Glomerular visceral epithelial cell (primary cell): ENCODE measurements at regions not wholly inside any gene's neighbourhood (a gene's known extent, or its start where the extent isn't known, plus 50 kb on each side); places are given as distances from the start of the nearest gene placed in this dataset.
"Not testable (repeated sequence)": the region's sequence is repeated elsewhere in the genome, so short reads cannot be mapped to it uniquely, and the experiment has no call there.

ENCODE experiments used
- DNase-seq: peaks from one replicate; pipeline ENCODE4 v3.0.0-alpha.2; 2016; ENCODE audit errors: extremely low spot score

DNA sequence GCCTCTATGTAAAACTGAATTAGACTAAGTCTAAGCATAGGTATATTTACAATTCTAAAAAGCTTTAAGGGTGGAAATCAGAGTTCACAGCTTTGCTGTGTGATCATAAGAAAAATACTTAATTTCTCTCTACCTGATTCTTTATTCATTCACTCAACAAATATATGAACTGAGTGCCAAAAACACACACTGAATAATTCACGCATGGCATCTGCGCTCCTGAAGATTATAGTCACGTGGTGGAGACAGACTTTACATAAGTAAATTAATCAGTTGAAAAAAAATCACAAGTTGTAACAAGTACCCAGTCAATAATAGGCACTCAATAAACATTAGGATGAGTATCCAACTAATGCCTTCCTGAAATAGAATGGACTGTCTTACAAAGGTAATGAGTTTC, 351.6 kb downstream of the METTL4 start:
- no peak for DNase-seq

DNA sequence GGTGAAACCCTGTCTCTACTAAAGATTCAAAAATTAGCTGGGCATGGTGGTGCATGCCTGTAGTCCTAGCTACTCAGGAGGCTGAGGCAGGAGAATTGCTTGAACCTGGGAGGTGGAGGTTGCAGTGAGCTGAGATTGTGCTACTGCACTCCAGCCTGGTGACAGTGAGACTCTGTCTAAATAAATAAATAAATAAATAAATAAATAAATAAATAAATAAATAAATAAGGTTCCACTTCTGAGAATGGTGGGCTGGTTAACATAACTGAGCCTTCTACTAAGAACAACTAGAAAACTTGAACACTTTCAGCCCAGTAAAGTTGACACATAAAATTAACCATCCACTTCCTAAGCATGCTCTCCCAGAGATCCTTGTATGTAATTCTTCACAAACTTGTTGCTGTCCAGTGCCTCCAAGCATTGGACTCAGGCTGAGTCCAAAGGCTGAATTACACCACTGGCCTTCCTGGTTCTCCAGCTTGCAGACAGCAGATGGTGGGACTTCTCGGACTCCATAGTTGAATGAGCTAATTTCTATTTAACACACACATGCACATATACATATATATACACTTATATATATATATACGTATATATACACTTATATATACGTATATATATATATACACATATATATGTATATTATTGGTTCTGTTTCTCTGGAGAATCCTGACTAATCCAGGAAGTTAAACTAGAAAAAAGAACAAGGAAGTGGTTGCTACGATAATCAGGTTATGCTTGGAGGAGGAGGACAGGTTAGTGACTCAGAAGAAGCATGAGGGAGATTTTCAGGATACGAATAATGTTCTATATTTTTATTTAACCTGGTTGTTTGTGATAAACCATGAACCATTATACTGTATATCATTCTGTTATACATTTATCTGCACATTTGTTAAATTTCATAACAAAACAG, 348.8 kb downstream of the METTL4 start:
- DNase-seq: peak; percentile 12

DNA sequence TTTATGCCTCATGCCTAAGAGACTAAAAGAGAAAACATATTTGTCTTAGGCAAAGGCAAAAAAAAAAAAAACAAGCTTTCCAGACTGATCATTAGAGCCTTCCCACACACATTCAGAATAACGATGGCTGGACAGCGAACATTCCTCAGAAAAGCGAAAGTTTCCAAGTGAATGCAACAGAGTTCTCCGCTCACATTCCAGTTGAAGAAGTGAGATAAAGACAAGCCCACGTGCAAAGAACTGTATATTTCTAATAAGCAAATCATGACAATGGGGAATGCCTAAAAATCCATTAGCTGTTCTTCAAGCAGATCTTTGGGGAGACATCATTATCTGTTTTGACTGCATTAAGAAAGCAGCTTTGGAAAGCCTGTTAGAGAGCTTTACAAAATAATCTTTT, 347.9 kb downstream of the METTL4 start:
- DNase-seq: no peak

DNA sequence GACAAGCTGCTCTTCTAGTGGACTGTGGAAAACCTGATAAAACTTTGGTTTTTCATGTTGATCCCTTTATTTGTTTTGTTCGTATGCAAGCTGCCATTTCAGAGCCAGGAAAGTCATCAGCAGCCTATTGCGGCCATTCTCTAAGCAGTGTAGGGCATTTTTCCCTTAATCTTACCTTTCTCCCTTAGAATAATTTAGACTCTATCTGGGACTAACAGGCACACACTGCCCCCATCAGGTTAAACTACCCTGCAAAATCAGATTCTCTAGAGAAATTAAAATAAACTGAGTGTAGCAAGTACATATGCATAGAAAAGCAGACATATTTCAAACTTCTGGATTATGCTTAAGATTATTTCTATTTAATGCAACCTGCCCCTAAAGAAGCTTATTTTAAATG, 347.5 kb downstream of the METTL4 start:
- no peak for DNase-seq

DNA sequence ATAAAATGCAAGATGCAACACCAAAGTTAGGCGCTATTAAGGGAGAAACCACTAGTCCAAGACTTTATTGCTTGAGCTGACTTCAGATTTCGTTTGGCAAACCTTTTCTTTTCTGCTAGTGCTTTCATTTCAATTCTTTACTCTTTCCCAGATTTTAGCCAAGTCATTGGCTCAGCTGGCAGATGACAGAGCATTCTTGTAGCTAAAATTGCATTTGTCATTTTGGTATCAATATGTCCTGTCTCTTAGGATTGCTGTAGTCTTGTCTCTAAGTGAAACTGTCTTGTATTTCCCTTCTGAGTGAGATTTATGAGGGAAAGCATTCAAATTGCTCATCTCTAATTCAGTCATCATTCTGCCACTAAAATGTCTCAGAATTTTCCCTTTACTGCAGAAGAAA, 335.1 kb downstream of the METTL4 start:
- no peak for DNase-seq

DNA sequence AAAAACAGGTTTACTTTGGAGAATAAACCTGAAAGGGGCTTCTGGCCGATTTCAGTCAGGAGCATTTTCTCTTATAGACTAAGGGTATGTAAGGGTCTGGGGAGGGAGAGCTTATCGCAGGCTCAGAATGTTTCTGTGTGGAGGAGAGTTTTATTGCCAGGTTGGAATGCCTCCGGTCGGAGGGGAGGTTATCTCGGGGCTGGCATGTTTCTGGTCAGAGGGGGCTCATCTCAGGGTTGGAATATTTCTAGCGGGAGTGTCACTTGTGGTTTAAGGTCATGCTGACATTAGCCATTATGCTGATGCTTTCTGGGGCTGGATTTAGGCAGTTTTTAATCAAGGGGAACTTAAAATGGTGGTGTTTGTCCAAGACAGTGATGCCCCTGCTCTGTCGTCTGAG, 333.6 kb downstream of the METTL4 start:
- DNase-seq: no peak

DNA sequence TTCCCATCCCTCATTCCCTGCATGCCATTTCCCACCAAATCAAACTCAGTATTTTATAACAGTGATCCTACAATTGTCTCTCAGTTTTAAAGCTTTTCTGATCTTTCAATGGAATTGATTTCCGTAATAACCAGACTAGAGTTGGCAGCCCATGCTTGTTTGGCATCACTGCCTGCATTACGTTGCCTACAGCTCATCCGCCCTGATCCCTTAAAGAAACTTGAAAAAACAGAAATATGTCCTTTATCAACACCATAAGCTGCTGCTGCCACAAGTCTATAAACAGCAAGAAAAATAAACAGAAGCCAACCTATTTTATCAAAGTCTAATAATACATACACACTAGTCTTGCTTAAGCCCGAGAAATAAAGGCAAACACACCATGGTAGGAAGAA, 331.0 kb downstream of the METTL4 start:
- DNase-seq: no peak

DNA sequence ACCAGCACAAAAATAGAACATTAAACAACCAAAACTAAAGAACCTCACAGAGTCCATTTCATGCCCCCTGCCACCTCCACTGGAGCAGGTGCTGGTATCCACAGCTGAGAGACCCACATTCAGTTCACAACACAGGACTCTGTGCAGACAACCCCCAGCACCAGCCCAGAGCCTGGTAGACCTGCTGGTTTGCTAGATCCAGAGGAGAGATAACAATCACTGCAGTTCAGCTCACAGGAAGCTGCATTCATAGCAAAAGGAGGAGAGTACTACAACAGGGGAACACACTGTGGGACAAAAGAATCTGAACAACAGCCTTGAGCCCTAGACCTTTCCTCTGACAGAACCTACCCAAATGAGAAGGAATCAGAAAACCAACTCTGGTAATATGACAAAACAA, 326.7 kb downstream of the METTL4 start:
- no peak for DNase-seq

DNA sequence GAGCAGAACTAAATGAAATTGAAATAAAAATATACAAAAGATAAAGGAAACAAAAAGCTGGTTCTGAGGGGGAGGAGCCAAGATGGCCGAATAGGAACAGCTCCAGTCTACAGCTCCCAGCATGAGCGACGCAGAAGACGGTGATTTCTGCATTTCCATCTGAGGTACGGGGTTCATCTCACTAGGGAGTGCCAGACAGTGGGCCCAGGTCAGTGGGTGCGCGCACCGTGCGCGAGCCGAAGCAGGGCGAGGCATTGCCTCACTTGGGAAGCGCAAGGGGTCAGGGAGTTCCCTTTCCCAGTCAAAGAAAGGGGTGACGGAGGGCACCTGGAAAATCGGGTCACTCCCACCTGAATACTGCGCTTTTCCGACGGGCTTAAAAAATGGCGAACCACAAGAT, 324.2 kb downstream of the METTL4 start:
- DNase-seq: not testable (repeated sequence)

DNA sequence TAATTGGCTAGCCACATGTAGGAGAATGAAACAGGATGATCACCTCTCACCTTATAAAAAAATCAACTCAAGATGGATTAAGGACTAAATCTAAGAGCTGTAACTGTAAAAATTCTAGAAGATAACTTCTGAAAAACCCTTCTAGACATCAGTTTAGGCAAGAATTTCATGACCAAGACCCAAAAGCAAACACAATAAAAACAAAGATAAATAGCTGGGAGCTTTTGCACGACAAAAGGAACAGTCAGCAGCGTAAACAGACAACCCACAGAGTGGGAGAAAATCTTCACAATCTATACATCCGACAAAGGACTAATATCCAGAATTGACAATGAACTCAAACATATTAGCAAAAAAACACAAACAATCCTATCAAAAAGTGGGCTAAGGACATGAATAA, 316.3 kb downstream of the METTL4 start:
- DNase-seq: no peak

DNA sequence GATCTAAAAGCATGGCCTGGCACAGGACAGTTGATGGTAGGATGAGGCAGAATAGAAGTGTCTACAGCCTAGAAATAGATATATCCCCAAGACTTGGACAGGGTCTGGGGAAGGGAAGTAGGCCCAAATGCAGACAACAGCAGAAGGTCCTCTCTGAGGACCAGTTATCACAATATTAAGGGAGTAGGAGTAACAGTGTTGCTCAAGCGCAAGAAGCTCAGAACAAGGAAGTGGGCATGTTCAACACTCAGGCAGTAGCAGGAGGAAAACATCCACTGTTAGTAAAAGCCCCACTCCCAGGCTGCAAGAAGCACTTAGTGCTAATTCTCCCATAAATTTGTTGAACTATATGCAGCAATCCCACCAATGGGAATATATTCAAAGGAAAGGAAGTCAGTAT, 314.7 kb downstream of the METTL4 start:
- DNase-seq: no peak

DNA sequence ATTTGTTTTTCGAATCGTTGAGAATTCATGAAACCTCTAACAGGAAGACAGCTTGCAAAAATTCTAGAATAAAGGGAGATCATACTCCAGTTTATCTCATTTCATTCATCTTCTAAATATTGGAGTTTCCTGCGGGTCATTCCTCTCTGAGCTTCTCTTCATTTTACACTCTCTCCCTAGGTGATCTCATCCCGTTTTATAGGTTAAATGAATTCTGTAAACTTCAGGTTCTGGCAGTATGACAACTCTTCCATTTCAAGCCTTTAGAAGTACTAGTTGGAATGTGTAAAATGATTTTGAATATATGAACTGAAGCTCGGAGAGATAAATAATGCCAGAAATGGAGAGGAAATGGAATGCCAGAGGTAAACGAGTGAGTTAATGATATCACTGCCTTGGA, 312.4 kb downstream of the METTL4 start:
- no peak for DNase-seq

DNA sequence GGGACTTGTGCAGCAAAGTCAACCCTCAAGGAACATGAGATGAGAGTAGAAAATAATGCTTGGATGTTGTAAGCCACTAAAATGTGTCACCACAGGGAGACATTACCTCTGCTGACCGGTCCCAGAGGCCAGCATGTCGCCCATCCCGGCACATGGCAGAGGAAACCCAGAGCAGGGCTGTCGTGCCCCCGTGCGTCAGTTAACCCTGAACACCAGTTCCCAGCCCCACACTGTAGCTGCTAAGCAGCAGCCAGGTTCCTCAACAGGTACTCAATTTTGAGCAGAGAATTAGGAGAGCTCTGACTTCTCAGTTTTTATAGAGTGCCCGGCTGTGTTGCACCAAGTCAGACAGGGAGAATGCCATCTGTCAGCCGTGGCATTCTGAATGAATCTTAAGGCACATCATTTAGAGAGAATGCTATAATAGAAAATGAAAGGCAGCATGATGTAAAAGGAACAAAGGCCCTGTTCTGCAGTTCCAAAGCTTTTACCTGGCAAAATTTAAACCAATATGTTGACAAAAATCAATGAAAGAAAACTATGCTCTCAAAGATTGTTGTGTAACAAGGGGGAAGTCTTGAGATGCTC, 307.9 kb downstream of the METTL4 start:
- DNase-seq: no peak

DNA sequence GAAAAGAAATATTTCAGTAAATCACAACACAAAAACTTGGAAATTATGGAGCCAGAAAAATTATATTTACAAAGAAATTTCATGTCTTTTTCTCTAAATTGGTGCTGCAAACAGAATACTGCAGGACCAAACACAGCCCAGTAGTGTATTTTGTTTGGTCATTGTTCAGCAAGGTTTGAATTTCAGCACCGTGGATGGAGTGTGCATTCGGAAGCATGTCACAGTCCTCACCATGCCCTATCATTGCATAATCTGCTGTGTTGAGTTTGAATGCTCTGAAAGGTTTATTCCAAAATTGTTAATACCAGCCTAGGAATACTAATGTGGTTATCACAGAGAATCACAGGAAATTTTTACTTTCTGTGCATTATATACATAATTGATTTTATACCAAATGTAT, 296.7 kb downstream of the METTL4 start:
- no peak for DNase-seq

DNA sequence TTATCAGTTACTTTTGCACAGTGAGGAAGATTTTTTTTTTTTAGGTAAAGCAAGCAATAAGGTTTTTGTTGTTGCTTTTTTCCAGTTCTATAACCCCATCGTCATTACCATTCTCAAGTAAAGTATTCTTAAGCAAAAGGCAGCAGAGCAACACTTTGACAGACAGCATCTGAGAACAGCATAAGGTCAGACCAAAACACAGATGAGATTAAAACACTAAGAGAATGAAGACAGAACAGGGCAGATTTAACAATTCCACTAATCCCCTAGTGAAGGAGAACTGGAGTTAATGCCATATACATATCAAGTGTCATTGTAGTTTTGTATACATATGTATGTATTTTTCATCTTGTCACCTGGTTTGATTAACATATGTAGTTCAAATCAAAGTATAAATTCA, 290.2 kb downstream of the METTL4 start:
- no peak for DNase-seq

DNA sequence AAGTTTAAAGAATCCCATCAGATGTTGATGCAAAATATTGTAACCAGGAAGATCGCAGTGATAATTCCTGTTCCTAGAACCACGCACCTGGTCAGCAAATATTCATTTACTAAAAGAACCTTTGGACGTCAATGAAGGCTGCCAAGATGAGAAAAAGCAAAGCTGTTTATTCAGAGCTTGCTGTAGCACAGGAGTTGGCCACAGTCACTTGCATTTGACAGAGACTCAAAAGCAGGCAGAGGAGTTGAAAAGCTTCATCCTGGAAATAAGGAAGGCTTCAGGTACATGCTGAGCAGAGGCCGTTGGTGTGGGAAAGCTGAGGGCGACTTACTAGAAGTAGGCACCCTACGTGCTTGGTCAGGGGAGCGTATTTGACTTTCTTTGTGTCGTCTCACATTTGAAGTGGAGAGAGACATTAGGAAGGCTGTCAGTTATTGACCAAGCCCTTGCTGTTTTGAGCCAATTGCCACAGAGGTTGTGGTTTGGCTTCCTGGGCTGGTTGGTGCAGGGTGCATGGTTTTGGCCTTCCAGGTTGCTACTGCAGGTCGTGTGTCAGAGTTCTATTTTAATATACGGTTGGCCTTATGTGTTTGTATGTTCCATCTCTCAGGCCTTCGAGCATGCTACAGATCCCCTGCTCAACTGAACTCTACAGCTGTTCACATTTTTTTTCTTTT, 289.6 kb downstream of the METTL4 start:
- no peak for DNase-seq

DNA sequence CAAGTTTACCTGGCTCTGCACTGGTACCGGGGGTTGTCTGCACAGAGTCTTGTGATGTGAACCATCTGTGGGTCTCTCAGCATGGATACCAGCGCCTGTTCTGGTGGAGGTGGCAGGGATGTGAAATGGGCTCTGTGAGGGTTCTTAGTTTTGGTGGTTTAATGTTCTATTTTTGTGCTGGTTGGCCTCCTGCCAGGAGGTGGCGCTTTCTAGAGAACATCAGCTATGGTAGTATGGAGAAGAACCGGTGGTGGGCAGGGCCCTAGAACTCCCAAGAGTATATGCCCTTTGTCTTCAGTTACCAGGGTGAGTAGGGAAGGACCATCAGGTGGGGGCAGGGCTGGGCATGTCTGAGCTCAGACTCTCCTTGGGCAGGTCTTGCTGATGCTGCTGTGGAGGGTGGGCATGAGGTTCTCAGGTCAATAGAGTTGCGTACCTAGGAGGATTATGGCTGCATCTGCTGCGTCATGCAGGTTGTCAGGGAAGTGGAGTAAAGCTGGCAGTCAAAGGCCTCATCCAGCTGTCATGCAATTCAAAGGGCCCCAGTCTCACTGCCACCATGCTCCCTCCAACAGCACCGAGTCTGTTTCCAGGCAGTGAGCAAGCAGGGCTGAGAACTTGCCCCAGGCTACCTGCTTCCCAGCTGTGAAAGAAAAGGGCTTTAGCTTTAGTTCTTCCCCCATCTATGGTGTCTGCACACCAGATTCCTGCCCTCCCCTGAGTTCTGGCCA, 278.0 kb downstream of the METTL4 start:
- no peak for DNase-seq

DNA sequence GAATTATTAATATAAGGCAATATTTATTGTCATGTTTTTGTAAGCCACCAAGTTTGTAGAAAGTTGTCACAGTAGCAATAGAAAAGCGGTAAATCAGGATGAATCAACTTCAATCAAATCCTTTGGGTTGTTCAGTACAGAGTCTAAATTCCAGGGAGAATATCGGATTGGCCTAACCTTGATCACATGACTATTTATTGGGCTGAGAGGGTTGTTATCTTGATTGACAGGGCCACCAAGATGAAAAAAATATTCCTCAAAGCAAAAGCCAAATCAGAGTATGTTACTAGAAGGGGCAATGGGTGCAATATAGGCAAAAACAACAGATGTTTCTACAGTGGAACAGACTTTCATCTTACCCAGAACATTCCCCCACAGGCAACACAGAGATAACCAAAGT, 270.0 kb downstream of the METTL4 start:
- no peak for DNase-seq

DNA sequence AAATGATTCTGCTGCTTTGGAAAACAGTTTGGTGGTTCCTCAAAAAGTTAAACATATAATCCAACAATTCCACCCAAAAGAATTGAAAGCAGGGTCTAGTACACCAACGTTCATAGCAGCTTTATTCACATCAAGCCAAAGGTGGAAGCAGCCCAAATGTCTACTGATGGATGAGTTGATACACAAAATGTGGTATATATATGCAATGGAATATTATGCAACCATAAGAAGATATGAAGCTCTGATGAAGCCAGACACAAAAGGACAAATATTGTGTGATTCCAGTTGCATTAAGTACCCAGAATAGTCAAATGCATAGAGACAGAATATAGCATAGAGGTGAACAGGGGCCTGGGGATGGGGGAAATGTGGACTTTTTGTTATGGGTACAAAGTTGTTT, 269.3 kb downstream of the METTL4 start:
- no peak for DNase-seq

DNA sequence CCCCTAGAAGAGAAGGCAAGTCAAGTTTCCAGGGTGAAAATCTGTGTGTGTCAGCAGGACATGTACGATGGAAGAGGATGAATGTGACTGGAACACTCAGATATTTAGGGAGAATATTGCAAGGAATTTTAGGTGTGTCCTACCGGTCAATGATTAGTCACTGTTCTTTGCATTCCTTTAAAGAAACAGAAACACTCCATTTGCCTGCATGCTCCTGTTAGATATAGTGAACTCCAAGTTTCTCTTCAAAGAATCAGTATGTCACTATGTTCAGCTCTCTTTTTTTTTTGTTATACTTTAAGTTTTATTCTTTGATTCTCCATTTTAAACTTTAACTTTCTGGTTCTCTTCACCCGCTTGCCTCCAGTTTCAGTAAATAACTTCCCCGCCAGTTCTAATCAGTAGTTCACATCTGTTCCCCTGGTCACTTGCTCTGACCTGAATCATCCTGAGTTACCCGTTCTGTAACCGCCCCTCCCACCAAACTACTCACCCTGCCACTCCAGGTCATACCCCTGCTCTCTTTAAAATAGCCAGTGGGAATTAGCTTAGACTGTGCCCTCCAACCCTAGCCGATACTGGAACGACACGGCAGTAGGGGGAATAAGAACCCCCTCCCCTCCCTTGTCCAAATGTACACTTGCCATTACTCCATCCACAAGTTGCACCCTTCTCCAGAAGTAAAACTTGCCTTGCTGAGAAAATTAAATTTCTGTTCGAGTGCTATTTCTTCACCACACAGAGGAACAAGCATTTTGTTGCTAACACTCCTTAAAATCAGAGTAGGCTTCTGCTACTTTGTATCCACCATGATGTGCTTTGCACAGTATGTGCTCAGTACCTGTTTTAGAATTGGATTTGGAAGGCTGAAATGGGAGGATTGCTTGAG, 268.4 kb downstream of the METTL4 start:
- DNase-seq: peak; percentile 24

DNA sequence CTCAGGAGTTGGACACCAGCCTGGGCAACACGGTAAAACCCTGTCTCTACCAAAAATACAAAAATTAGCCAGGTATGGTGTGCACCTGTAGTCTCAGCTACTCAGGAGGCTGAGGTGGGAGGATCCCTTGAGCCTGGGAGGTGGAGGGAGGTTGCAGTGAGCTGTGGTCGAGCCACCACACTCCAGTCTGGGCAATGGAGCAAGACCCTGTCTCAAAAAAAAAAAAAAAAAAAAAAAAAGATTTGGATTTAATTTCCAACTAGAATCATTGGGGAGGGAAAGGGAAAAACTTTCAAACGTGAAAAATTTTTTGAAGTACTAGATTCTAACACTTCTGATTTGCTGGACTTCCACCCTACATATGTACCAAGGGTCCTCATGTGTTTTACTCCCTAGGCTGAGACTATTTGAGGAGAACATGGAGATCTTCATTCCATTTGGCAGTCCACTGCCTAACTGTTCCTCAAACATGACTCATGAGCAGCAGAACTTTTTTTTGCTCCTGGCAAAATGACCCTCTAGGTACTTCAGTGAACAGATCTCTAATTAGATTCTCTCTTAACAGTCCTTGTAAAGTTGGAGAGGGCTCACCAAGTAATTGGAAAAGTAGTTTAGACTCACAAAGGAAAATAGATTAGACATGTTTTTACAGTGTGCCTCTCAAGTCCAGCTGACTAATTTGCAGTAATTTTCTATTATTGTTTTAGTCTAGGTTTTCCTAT, 267.6 kb downstream of the METTL4 start:
- no peak for DNase-seq
